Endothelial cell (in vitro differentiated cells): ENCODE measurements at regions not wholly inside any gene's neighbourhood (a gene's known extent, or its start where the extent isn't known, plus 50 kb on each side); places are given as distances from the start of the nearest gene placed in this dataset.
A peak's percentile ranks its signal among the peaks of the same experiment; 100 is the strongest.

Experiments
- DNase-seq: peaks from one replicate; pipeline ENCODE4 v3.0.0; 2021; ENCODE audit warnings: low spot score
- H3K27ac Mint-ChIP-seq: one replicate; pipeline ENCODE4 v1.8.0; 2021; ENCODE audit warnings: mixed read lengths, inconsistent platforms; ENCODE audit not compliant: unreplicated experiment
- H3K27me3 Mint-ChIP-seq: one replicate; pipeline ENCODE4 v1.8.0; 2021; ENCODE audit warnings: mild to moderate bottlenecking, moderate library complexity, mixed read lengths, inconsistent platforms; ENCODE audit not compliant: unreplicated experiment
- H3K36me3 Mint-ChIP-seq: one replicate; pipeline ENCODE4 v1.8.0; 2021; ENCODE audit warnings: mild to moderate bottlenecking, low read depth, mixed read lengths, inconsistent platforms; ENCODE audit not compliant: unreplicated experiment
- H3K4me1 Mint-ChIP-seq: one replicate; pipeline ENCODE4 v1.8.0; 2021; ENCODE audit warnings: mild to moderate bottlenecking, mixed read lengths, inconsistent platforms; ENCODE audit not compliant: unreplicated experiment
- H3K4me3 Mint-ChIP-seq: one replicate; pipeline ENCODE4 v1.8.0; 2021; ENCODE audit warnings: mild to moderate bottlenecking, mixed read lengths, inconsistent platforms; ENCODE audit not compliant: unreplicated experiment
- H3K9me3 Mint-ChIP-seq: one replicate; pipeline ENCODE4 v1.8.0; 2021; ENCODE audit warnings: mixed read lengths, inconsistent platforms; ENCODE audit not compliant: unreplicated experiment
- CTCF ChIP-seq: fragments of 200-600 bp; sonication (generic); IDR thresholded peaks from one replicate; pipeline ENCODE4 v1.5.0; 2021; ENCODE audit warnings: antibody characterized with exemption; ENCODE audit not compliant: unreplicated experiment

- Mint-ChIP-seq H3K27ac (no peak overlapping the region), H3K4me1 (no peaks in the 10 kb centered on the region), H3K4me3 (no peak overlapping the region), H3K36me3 (no peaks in the 10 kb centered on the region), H3K27me3 (no peaks in the 10 kb centered on the region), H3K9me3 (no peaks in the 10 kb centered on the region)
- peak; percentile 66 for DNase-seq
- TF ChIP-seq CTCF, result peak; percentile 93
Observed at GRCh38 chr15:97745481-97746071, 214.9 kb upstream of the ARRDC4 start.

- TF ChIP-seq CTCF, result no peak
- H3K27me3 Mint-ChIP-seq, result no peaks in the 10 kb centered on the region
Observed at GRCh38 chr15:97747342-97747741, 213.2 kb upstream of the ARRDC4 start.

GRCh38 chr15:97748576-97748975 lies 211.9 kb upstream of the ARRDC4 start:
- Mint-ChIP-seq H3K27ac (no peak overlapping the region), H3K27me3 (no peaks in the 10 kb centered on the region), H3K36me3 (no peaks in the 10 kb centered on the region), H3K9me3 (no peaks in the 10 kb centered on the region), H3K4me3 (no peak overlapping the region), H3K4me1 (no peaks in the 10 kb centered on the region)
- no peak for TF ChIP-seq CTCF
- DNase-seq, result no peak

More at GRCh38 chr15:97747342-97747741, 213.2 kb upstream of the ARRDC4 start:
- H3K27ac Mint-ChIP-seq, result no peak overlapping the region
- no peaks in the 10 kb centered on the region for H3K9me3 Mint-ChIP-seq
- no peak for DNase-seq
- H3K4me1 Mint-ChIP-seq, result no peaks in the 10 kb centered on the region
- no peaks in the 10 kb centered on the region for H3K36me3 Mint-ChIP-seq
- H3K4me3 Mint-ChIP-seq, result no peak overlapping the region

- no peaks in the 10 kb centered on the region for H3K36me3 Mint-ChIP-seq
- H3K4me3 Mint-ChIP-seq, result no peak overlapping the region
- no peak overlapping the region for H3K27ac Mint-ChIP-seq
- no peaks in the 10 kb centered on the region for H3K4me1 Mint-ChIP-seq
- no peak for TF ChIP-seq CTCF
- DNase-seq, result no peak
- H3K9me3 Mint-ChIP-seq, result no peaks in the 10 kb centered on the region
- H3K27me3 Mint-ChIP-seq, result no peaks in the 10 kb centered on the region
Observed at GRCh38 chr15:97750060-97750459, 210.4 kb upstream of the ARRDC4 start.

GRCh38 chr15:97755726-97756125 lies 204.8 kb upstream of the ARRDC4 start:
- Mint-ChIP-seq H3K4me1 (no peaks in the 10 kb centered on the region), H3K27me3 (no peaks in the 10 kb centered on the region), H3K4me3 (no peak overlapping the region), H3K36me3 (no peaks in the 10 kb centered on the region), H3K27ac (no peak overlapping the region), H3K9me3 (no peaks in the 10 kb centered on the region)
- DNase-seq, result no peak
- TF ChIP-seq CTCF, result no peak
